Liver (tissue), 8 donors: ENCODE measurements at regions not wholly inside any gene's neighbourhood (a gene's known extent, or its start where the extent isn't known, plus 50 kb on each side); places are given as distances from the start of the nearest gene placed in this dataset.

Experiments
- DNase-seq: peaks from one replicate; pipeline ENCODE4 v3.0.0-alpha.2; 2017; ENCODE audit warnings: low spot score
- H3K27ac ChIP-seq, 2 donors: one replicate each; pipeline ENCODE4 v1.7.0; 2013; ENCODE audit warnings: inconsistent platforms in 2 of 2, low read length in 2 of 2, control low read depth in 1 of 2, low read depth in 1 of 2, mild to moderate bottlenecking in 1 of 2
- H3K27me3 ChIP-seq, 4 donors: one replicate each; pipeline versions ENCODE4 v1.6.1 to v1.7.0; 2013; ENCODE audit warnings: low read length in 3 of 4, inconsistent platforms in 1 of 4, mild to moderate bottlenecking in 1 of 4, moderate library complexity in 1 of 4; ENCODE audit not compliant: control insufficient read depth in 4 of 4, insufficient read depth in 4 of 4
- H3K36me3 ChIP-seq, 4 donors: one replicate each; pipeline versions ENCODE4 v1.6.1 to v1.7.0; 2013; ENCODE audit warnings: low read length in 3 of 4, mild to moderate bottlenecking in 3 of 4, low read depth in 1 of 4, moderate library complexity in 1 of 4; ENCODE audit not compliant: control insufficient read depth in 4 of 4, insufficient read depth in 3 of 4
- H3K4me1 ChIP-seq, 4 donors: one replicate each; pipeline versions ENCODE4 v1.6.1 to v1.7.0; 2013; ENCODE audit warnings: low read length in 3 of 4, mild to moderate bottlenecking in 3 of 4, moderate library complexity in 1 of 4; ENCODE audit not compliant: control insufficient read depth in 4 of 4, insufficient read depth in 4 of 4
- H3K4me3 ChIP-seq, 3 donors: one replicate each; pipeline versions ENCODE4 v1.6.1 to v1.7.0; 2013; ENCODE audit warnings: low read length in 3 of 3, control low read depth in 1 of 3, low read depth in 1 of 3, mild to moderate bottlenecking in 1 of 3
- H3K9ac ChIP-seq, 2 donors: one replicate each; pipeline ENCODE4 v1.7.0; 2013; ENCODE audit warnings: low read length in 2 of 2, mild to moderate bottlenecking in 2 of 2, moderate library complexity in 2 of 2, control low read depth in 1 of 2, low read depth in 1 of 2
- H3K9me3 ChIP-seq, 4 donors: one replicate each; pipeline versions ENCODE4 v1.6.1 to v1.7.0; 2013; ENCODE audit warnings: low read length in 3 of 4; ENCODE audit not compliant: control insufficient read depth in 4 of 4
- EGR1 ChIP-seq, 2 donors: IDR thresholded peaks; 2 replicates each; pipeline ENCODE4 v1.6.1; 2016 to 2018; ENCODE audit warnings: antibody characterized with exemption in 2 of 2, low read depth in 2 of 2
- FOXA1 ChIP-seq: IDR thresholded peaks from 2 replicates; pipeline ENCODE4 v1.6.1; 2016; ENCODE audit warnings: antibody characterized with exemption
- FOXA2 ChIP-seq: IDR thresholded peaks from 2 replicates; pipeline ENCODE4 v1.6.1; 2016; ENCODE audit warnings: antibody characterized with exemption
- GABPA ChIP-seq, 2 donors: IDR thresholded peaks in 1 of 2; conservative IDR thresholded peaks in 1 of 2; 2 replicates each; pipeline ENCODE4 v1.6.1; 2016; ENCODE audit warnings: antibody characterized with exemption in 2 of 2, mild to moderate bottlenecking in 1 of 2, moderate library complexity in 1 of 2
- HNF4A ChIP-seq, 2 donors: conservative IDR thresholded peaks; 2 replicates each; pipeline ENCODE4 v1.6.1; 2016; ENCODE audit warnings: antibody characterized with exemption in 2 of 2, mild to moderate bottlenecking in 2 of 2
- HNF4G ChIP-seq: IDR thresholded peaks from 2 replicates; pipeline ENCODE4 v1.6.1; 2016; ENCODE audit warnings: antibody characterized with exemption
- JUND ChIP-seq, 2 donors: IDR thresholded peaks; 2 replicates each; pipeline ENCODE4 v1.6.1; 2016; ENCODE audit warnings: antibody characterized with exemption in 2 of 2
- NR2F2 ChIP-seq: IDR thresholded peaks from 2 replicates; pipeline ENCODE4 v1.6.1; 2016; ENCODE audit warnings: antibody characterized with exemption
- RAD21 ChIP-seq, 2 donors: IDR thresholded peaks; 2 replicates each; pipeline ENCODE4 v1.6.1; 2016; ENCODE audit warnings: antibody characterized with exemption in 2 of 2, mild to moderate bottlenecking in 2 of 2
- RXRA ChIP-seq, 2 donors: IDR thresholded peaks; 2 replicates each; pipeline ENCODE4 v1.6.1; 2017 to 2018; ENCODE audit warnings: antibody characterized with exemption in 2 of 2, mild to moderate bottlenecking in 1 of 2
- SP1 ChIP-seq: IDR thresholded peaks from 2 replicates; pipeline ENCODE4 v1.6.1; 2018; ENCODE audit warnings: antibody characterized with exemption, mild to moderate bottlenecking
- TAF1 ChIP-seq: conservative IDR thresholded peaks from 2 replicates; pipeline ENCODE4 v1.6.1; 2016; ENCODE audit warnings: antibody characterized with exemption, mild to moderate bottlenecking
- YY1 ChIP-seq: IDR thresholded peaks from 2 replicates; pipeline ENCODE4 v1.6.1; 2016; ENCODE audit warnings: antibody characterized with exemption, mild to moderate bottlenecking
- WGBS: extraction: QIAGEN DNeasy Blood & Tissue Kit; methylation state at CpG from one replicate; pipeline ENCODE4 v1.1.7; 2013; 5-methylcytosine and 5-hydroxymethylcytosine counted together
- TF ChIP-seq, protein P1 (sequence below): IDR thresholded peaks from 2 replicates; pipeline ENCODE4 v1.6.1; 2016; ENCODE audit warnings: antibody characterized with exemption
- TF ChIP-seq, protein P2 (sequence below): IDR thresholded peaks from 2 replicates; pipeline ENCODE4 v1.6.1; 2016; ENCODE audit warnings: antibody characterized with exemption, mild to moderate bottlenecking
- TF ChIP-seq, protein P3 (sequence below): IDR thresholded peaks from 2 replicates; pipeline ENCODE4 v1.6.1; 2016; ENCODE audit warnings: antibody characterized with exemption
- TF ChIP-seq, protein P4 (sequence below): IDR thresholded peaks from 2 replicates; pipeline ENCODE4 v1.6.1; 2016; ENCODE audit warnings: antibody characterized with exemption
- TF ChIP-seq, protein P5 (sequence below): fragments of 150-350 bp; IDR thresholded peaks from 2 replicates; pipeline ENCODE4 v1.5.1; 2017; ENCODE audit warnings: improper control_type of control experiment, low read depth, low read length; ENCODE audit not compliant: missing input control
- donor health status: healthy.
- donor health status: healthy.
- donor health status: healthy.
- donor health status: healthy.
- donor health status: healthy.

DNA sequence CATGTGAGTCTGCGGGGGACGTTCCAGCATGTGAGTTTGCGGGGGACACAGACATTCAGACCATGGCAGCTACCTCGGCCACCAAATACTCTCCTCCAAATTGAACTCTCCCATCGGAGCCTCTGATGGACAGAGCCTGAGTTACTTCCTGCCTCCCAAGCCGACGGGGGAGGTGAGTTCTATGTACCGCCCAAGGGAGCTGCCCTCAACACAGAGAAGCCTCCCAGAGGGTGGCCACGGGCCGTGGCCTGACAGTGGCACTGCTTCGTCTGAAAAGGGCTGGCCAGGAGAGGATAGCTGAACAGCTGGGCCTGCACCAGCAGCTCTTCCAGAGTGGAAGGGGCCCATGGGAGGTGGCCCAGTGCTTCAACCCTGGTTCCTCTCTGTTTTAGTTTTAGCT is 274.5 kb upstream of the PPP2R2D start:
- DNase-seq, result no peak
- TF ChIP-seq, protein P1, sequence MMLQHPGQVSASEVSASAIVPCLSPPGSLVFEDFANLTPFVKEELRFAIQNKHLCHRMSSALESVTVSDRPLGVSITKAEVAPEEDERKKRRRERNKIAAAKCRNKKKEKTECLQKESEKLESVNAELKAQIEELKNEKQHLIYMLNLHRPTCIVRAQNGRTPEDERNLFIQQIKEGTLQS, result no peak
- no peak for TF ChIP-seq JUND (IDR thresholded peaks at IDR 0.05)
- TF ChIP-seq, protein P2, sequence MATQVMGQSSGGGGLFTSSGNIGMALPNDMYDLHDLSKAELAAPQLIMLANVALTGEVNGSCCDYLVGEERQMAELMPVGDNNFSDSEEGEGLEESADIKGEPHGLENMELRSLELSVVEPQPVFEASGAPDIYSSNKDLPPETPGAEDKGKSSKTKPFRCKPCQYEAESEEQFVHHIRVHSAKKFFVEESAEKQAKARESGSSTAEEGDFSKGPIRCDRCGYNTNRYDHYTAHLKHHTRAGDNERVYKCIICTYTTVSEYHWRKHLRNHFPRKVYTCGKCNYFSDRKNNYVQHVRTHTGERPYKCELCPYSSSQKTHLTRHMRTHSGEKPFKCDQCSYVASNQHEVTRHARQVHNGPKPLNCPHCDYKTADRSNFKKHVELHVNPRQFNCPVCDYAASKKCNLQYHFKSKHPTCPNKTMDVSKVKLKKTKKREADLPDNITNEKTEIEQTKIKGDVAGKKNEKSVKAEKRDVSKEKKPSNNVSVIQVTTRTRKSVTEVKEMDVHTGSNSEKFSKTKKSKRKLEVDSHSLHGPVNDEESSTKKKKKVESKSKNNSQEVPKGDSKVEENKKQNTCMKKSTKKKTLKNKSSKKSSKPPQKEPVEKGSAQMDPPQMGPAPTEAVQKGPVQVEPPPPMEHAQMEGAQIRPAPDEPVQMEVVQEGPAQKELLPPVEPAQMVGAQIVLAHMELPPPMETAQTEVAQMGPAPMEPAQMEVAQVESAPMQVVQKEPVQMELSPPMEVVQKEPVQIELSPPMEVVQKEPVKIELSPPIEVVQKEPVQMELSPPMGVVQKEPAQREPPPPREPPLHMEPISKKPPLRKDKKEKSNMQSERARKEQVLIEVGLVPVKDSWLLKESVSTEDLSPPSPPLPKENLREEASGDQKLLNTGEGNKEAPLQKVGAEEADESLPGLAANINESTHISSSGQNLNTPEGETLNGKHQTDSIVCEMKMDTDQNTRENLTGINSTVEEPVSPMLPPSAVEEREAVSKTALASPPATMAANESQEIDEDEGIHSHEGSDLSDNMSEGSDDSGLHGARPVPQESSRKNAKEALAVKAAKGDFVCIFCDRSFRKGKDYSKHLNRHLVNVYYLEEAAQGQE, result no peak
- no peak for TF ChIP-seq FOXA1
- TF ChIP-seq RXRA (IDR thresholded peaks at IDR 0.05), result no peak
- TF ChIP-seq GABPA (IDR thresholded peaks at IDR 0.05 in 1 of 2, conservative IDR thresholded peaks at IDR 0.05 in 1 of 2), result no peak
- TF ChIP-seq HNF4A (conservative IDR thresholded peaks at IDR 0.05), result no peak

DNA sequence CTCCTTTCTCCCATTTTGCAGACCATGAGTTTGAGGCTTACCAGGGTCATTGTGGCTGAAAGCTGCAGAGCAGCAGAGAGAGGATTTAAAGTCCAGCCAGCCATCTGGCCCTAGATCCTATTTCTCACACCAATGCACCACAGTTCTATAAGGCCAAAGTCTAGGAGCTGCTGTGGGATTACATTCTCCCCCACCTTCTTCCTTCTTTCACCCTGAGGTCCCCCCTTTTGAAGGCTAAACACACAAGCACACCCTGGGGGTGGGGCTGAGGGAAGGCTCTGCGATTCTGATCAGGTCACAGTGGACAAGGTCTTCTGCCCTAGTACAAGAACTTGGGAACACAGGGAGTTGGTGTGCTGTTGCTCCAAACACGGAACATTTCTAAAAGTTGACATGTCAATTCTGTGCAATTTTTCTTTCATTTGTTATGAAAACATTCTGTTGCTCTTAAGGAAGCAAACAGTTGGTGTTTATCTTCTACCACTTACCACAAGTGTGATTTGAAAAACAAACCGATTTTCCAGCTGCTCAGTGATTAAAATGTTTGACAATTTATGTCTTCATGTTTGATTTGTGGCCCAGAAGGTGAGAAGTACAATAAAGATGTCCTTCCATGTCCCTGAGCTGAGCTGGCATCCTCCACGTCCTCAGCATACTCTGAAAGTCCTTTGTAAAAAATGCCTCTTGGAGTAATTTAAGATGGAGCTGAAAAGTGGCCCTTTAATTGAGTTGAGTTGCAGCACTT is 271.6 kb upstream of the PPP2R2D start:
- TF ChIP-seq, protein P2, result no peak
- TF ChIP-seq, protein P3, sequence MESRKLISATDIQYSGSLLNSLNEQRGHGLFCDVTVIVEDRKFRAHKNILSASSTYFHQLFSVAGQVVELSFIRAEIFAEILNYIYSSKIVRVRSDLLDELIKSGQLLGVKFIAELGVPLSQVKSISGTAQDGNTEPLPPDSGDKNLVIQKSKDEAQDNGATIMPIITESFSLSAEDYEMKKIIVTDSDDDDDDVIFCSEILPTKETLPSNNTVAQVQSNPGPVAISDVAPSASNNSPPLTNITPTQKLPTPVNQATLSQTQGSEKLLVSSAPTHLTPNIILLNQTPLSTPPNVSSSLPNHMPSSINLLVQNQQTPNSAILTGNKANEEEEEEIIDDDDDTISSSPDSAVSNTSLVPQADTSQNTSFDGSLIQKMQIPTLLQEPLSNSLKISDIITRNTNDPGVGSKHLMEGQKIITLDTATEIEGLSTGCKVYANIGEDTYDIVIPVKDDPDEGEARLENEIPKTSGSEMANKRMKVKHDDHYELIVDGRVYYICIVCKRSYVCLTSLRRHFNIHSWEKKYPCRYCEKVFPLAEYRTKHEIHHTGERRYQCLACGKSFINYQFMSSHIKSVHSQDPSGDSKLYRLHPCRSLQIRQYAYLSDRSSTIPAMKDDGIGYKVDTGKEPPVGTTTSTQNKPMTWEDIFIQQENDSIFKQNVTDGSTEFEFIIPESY, result no peak
- TF ChIP-seq, protein P4, sequence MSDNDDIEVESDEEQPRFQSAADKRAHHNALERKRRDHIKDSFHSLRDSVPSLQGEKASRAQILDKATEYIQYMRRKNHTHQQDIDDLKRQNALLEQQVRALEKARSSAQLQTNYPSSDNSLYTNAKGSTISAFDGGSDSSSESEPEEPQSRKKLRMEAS, result no peak
- TF ChIP-seq RXRA (IDR thresholded peaks at IDR 0.05), result no peak
- TF ChIP-seq SP1, result no peak
- TF ChIP-seq YY1, result no peak
- TF ChIP-seq EGR1 (IDR thresholded peaks at IDR 0.05; ENCODE audit: low read depth in 2 of 2), result no peak
- no peak for TF ChIP-seq FOXA1
- TF ChIP-seq HNF4A (conservative IDR thresholded peaks at IDR 0.05), result no peak
- TF ChIP-seq GABPA (IDR thresholded peaks at IDR 0.05 in 1 of 2, conservative IDR thresholded peaks at IDR 0.05 in 1 of 2), result no peak
- no peak for TF ChIP-seq JUND (IDR thresholded peaks at IDR 0.05)
- no peak for TF ChIP-seq HNF4G
- TF ChIP-seq NR2F2, result no peak
- TF ChIP-seq, protein P5, sequence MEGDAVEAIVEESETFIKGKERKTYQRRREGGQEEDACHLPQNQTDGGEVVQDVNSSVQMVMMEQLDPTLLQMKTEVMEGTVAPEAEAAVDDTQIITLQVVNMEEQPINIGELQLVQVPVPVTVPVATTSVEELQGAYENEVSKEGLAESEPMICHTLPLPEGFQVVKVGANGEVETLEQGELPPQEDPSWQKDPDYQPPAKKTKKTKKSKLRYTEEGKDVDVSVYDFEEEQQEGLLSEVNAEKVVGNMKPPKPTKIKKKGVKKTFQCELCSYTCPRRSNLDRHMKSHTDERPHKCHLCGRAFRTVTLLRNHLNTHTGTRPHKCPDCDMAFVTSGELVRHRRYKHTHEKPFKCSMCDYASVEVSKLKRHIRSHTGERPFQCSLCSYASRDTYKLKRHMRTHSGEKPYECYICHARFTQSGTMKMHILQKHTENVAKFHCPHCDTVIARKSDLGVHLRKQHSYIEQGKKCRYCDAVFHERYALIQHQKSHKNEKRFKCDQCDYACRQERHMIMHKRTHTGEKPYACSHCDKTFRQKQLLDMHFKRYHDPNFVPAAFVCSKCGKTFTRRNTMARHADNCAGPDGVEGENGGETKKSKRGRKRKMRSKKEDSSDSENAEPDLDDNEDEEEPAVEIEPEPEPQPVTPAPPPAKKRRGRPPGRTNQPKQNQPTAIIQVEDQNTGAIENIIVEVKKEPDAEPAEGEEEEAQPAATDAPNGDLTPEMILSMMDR, result no peak
- TF ChIP-seq RAD21 (IDR thresholded peaks at IDR 0.05), result no peak
- TF ChIP-seq, protein P1, result no peak
- no peak for TF ChIP-seq TAF1
- no peak for TF ChIP-seq FOXA2
- Histone ChIP-seq H3K4me1 (no peaks in the 10 kb centered on the region), H3K9me3 (no peaks in the 10 kb centered on the region), H3K27ac (no peak overlapping the region), H3K9ac (no peak overlapping the region), H3K4me3 (no peak overlapping the region), H3K27me3 (no peaks in the 10 kb centered on the region), H3K36me3 (no peaks in the 10 kb centered on the region)
- no peak for DNase-seq
- 62% methylated on average over 4 of the region's 4 CpGs for WGBS

More for the DNA sequence above, 274.5 kb upstream of the PPP2R2D start:
- no peaks in the 10 kb centered on the region for H3K4me1 ChIP-seq
- H3K9me3 ChIP-seq, result no peaks in the 10 kb centered on the region
- H3K9ac ChIP-seq, result no peak overlapping the region
- H3K27ac ChIP-seq, result no peak overlapping the region
- 91% methylated on average over 11 of the region's 11 CpGs for WGBS
- no peaks in the 10 kb centered on the region for H3K36me3 ChIP-seq
- no peak overlapping the region for H3K4me3 ChIP-seq
- no peaks in the 10 kb centered on the region for H3K27me3 ChIP-seq
